ENCODE measurements at regions not wholly inside any gene's neighbourhood (a gene's known extent, or its start where the extent isn't known, plus 50 kb on each side); places are given as distances from the start of the nearest gene placed in this dataset.
"Not testable (repeated sequence)": the region's sequence is repeated elsewhere in the genome, so short reads cannot be mapped to it uniquely, and the experiment has no call there.

GRCh38 chr6:78701407-78701806 lies 165.9 kb upstream of the IRAK1BP1 start:
- TF ChIP-seq, protein P1, sequence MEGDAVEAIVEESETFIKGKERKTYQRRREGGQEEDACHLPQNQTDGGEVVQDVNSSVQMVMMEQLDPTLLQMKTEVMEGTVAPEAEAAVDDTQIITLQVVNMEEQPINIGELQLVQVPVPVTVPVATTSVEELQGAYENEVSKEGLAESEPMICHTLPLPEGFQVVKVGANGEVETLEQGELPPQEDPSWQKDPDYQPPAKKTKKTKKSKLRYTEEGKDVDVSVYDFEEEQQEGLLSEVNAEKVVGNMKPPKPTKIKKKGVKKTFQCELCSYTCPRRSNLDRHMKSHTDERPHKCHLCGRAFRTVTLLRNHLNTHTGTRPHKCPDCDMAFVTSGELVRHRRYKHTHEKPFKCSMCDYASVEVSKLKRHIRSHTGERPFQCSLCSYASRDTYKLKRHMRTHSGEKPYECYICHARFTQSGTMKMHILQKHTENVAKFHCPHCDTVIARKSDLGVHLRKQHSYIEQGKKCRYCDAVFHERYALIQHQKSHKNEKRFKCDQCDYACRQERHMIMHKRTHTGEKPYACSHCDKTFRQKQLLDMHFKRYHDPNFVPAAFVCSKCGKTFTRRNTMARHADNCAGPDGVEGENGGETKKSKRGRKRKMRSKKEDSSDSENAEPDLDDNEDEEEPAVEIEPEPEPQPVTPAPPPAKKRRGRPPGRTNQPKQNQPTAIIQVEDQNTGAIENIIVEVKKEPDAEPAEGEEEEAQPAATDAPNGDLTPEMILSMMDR (conservative IDR thresholded peaks at IDR 0.05; ENCODE audit: low read depth, low read length) = no peak
- H3K4me3 ChIP-seq (ENCODE audit: low read depth, low read length) = no peak overlapping the region
- DNase-seq (ENCODE audit: low read depth) = peak; percentile 18

GRCh38 chr6:78709021-78709420 lies 158.3 kb upstream of the IRAK1BP1 start:
- TF ChIP-seq, protein P1 (conservative IDR thresholded peaks at IDR 0.05; ENCODE audit: low read depth, low read length) = no peak
- DNase-seq (ENCODE audit: low read depth) = no peak
- H3K4me3 ChIP-seq (ENCODE audit: low read depth, low read length) = no peak overlapping the region

- TF ChIP-seq, protein P1 (conservative IDR thresholded peaks at IDR 0.05; ENCODE audit: low read depth, low read length) = no peak
- no peak overlapping the region for H3K4me3 ChIP-seq (ENCODE audit: low read depth, low read length)
- DNase-seq (ENCODE audit: low read depth) = no peak
Measured at GRCh38 chr6:78713564-78713963, 153.8 kb upstream of the IRAK1BP1 start.

- no peak for DNase-seq (ENCODE audit: low read depth)
- TF ChIP-seq, protein P1 (conservative IDR thresholded peaks at IDR 0.05; ENCODE audit: low read depth, low read length) = no peak
- no peak overlapping the region for H3K4me3 ChIP-seq (ENCODE audit: low read depth, low read length)
Measured at GRCh38 chr6:78744144-78744543, 123.2 kb upstream of the IRAK1BP1 start.

DNA sequence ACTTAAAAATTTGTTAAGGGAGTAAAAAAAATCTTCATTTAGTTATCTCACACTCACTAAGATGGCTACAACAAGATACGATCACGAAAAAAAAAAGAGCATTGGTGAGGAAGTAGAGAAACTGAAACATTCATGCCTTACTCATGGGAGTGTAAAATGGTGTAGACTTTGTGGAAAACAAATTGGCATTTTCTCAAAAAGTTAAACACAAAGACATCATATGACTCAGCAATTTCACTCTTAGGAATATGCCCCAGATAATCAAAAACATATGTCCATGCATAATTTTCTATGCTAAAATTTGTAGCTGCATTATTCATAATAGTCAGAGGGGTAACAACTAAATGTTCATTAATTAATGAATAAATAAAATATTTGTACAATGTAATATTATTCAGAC lies 120.9 kb upstream of the IRAK1BP1 start:
- no peak for DNase-seq (ENCODE audit: low read depth)
- no peak overlapping the region for H3K4me3 ChIP-seq (ENCODE audit: low read depth, low read length)
- TF ChIP-seq, protein P1 (conservative IDR thresholded peaks at IDR 0.05; ENCODE audit: low read depth, low read length) = no peak

DNA sequence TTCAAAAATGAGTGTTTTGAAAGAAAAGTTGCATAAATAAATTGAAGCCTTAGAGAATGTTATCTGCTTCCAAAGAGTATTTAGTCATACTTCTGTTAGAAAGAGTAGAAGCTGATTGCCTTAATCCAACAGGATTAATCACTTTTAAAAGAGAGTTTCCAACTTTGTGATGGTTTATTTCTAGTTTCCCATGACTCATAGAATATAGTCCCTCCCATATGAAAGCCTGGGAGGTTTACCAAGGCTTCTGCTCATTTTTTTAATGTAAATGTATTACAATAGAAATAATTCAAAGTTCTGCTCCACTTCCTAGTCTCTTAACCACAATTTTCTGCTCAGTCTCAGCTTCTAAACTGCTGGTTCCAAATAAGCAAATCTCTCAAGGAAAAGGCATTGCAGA lies 118.0 kb upstream of the IRAK1BP1 start:
- no peak for DNase-seq (ENCODE audit: low read depth)
- no peak overlapping the region for H3K4me3 ChIP-seq (ENCODE audit: low read depth, low read length)
- TF ChIP-seq, protein P1 (conservative IDR thresholded peaks at IDR 0.05; ENCODE audit: low read depth, low read length) = no peak

DNA sequence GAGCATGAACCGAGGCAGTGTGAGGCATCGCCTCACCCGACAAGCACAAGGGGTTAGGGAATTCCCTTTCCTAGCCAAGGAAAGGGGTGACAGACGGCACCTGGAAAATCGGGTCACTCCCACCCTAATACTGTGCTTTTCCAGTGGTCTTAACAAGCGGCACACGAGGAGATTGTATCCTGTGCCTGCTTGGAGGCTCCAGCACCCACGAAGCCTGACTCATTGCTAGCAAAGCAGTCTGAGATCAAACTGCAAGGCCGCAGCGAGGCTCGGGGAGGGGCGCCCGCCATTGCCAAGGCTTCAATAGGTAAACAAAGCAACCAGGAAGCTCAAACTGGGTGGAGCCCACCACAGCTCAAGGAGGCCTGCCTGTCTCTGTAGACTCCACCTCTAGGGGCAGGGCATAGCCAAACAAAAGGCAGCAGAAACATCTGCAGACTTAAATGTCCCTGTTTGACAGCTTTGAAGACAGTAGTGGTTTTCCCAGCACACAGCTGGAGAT lies 109.0 kb upstream of the IRAK1BP1 start:
- DNase-seq (ENCODE audit: low read depth); H3K4me3 ChIP-seq (ENCODE audit: low read depth, low read length): not testable (repeated sequence)

Data from choroid plexus epithelial cell (primary cell).